SH-SY5Y (cell line): ENCODE measurements at regions not wholly inside any gene's neighbourhood (a gene's known extent, or its start where the extent isn't known, plus 50 kb on each side); places are given as distances from the start of the nearest gene placed in this dataset.

Experiments used
- GATA2 ChIP-seq: IDR thresholded peaks from 2 replicates; pipeline ENCODE4 v1.6.1; 2011; ENCODE audit warnings: mild to moderate bottlenecking, low read depth, low read length
- GATA3 ChIP-seq: IDR thresholded peaks from 2 replicates; pipeline ENCODE4 v1.6.1; 2011; ENCODE audit warnings: low read depth, mild to moderate bottlenecking, low read length, moderate library complexity

GRCh38 chr10:89093728-89094127 is 103.1 kb downstream of the FAS start:
- no peak for TF ChIP-seq GATA3
- TF ChIP-seq GATA2: no peak
